ENCODE measurements at regions not wholly inside any gene's neighbourhood (a gene's known extent, or its start where the extent isn't known, plus 50 kb on each side); places are given as distances from the start of the nearest gene placed in this dataset.

GRCh38 chrX:22628275-22628674 lies 355.6 kb downstream of the CBLL2 start:
- WGBS, 3 donors = 38 to 67% (median 65%) methylated on average over 2 of the region's 2 CpGs
- Histone ChIP-seq H3K27ac (ENCODE audit: low read depth in 1 of 3, low read length in 2 of 3) (no peak overlapping the region), H3K4me1 (ENCODE audit: control insufficient read depth in 3 of 3, insufficient read depth in 2 of 3, low read depth in 1 of 3, low read length in 2 of 3) (no peaks in the 10 kb centered on the region), H3K36me3 (ENCODE audit: control insufficient read depth in 3 of 3, insufficient read depth in 2 of 3, low read depth in 1 of 3, low read length in 3 of 3) (no peaks in the 10 kb centered on the region), H3K9me3 (ENCODE audit: control insufficient read depth in 2 of 2, insufficient read depth in 1 of 2, low read depth in 1 of 2, low read length in 1 of 2) (no peaks in the 10 kb centered on the region), H3K27me3 (ENCODE audit: control insufficient read depth in 3 of 3, insufficient read depth in 3 of 3, low read length in 3 of 3) (no peaks in the 10 kb centered on the region), H3K4me3 (ENCODE audit: low read depth in 1 of 3, low read length in 3 of 3) (no peak overlapping the region)
- DNase-seq = no peak
- no peak for FAIRE-seq

- Histone ChIP-seq H3K4me1 (ENCODE audit: control insufficient read depth in 3 of 3, insufficient read depth in 2 of 3, low read depth in 1 of 3, low read length in 2 of 3) (no peaks in the 10 kb centered on the region), H3K36me3 (ENCODE audit: control insufficient read depth in 3 of 3, insufficient read depth in 2 of 3, low read depth in 1 of 3, low read length in 3 of 3) (no peaks in the 10 kb centered on the region), H3K27me3 (ENCODE audit: control insufficient read depth in 3 of 3, insufficient read depth in 3 of 3, low read length in 3 of 3) (no peaks in the 10 kb centered on the region), H3K27ac (ENCODE audit: low read depth in 1 of 3, low read length in 2 of 3) (no peak overlapping the region), H3K4me3 (ENCODE audit: low read depth in 1 of 3, low read length in 3 of 3) (no peak overlapping the region), H3K9me3 (ENCODE audit: control insufficient read depth in 2 of 2, insufficient read depth in 1 of 2, low read depth in 1 of 2, low read length in 1 of 2) (no peaks in the 10 kb centered on the region)
- 62 to 88% (median 73%) methylated on average over 2 of the region's 2 CpGs for WGBS, 3 donors
- DNase-seq (no peak), FAIRE-seq (no peak)
Observed at GRCh38 chrX:22629105-22629725, 356.5 kb downstream of the CBLL2 start.

GRCh38 chrX:22634083-22634482 lies 361.4 kb downstream of the CBLL2 start:
- H3K27ac ChIP-seq (ENCODE audit: low read depth in 1 of 3, low read length in 2 of 3) = no peak overlapping the region
- no peaks in the 10 kb centered on the region for H3K4me1 ChIP-seq (ENCODE audit: control insufficient read depth in 3 of 3, insufficient read depth in 2 of 3, low read depth in 1 of 3, low read length in 2 of 3)
- H3K27me3 ChIP-seq (ENCODE audit: control insufficient read depth in 3 of 3, insufficient read depth in 3 of 3, low read length in 3 of 3) = no peaks in the 10 kb centered on the region
- H3K4me3 ChIP-seq (ENCODE audit: low read depth in 1 of 3, low read length in 3 of 3) = no peak overlapping the region
- no peaks in the 10 kb centered on the region for H3K36me3 ChIP-seq (ENCODE audit: control insufficient read depth in 3 of 3, insufficient read depth in 2 of 3, low read depth in 1 of 3, low read length in 3 of 3)
- WGBS, 3 donors = 49 to 76% (median 53%) methylated on average over 4 of the region's 4 CpGs
- H3K9me3 ChIP-seq (ENCODE audit: control insufficient read depth in 2 of 2, insufficient read depth in 1 of 2, low read depth in 1 of 2, low read length in 1 of 2) = no peaks in the 10 kb centered on the region
- no peak for FAIRE-seq
- no peak for DNase-seq

GRCh38 chrX:22634751-22635150 lies 362.0 kb downstream of the CBLL2 start:
- H3K27ac ChIP-seq (ENCODE audit: low read depth in 1 of 3, low read length in 2 of 3) = no peak overlapping the region
- no peaks in the 10 kb centered on the region for H3K27me3 ChIP-seq (ENCODE audit: control insufficient read depth in 3 of 3, insufficient read depth in 3 of 3, low read length in 3 of 3)
- H3K4me3 ChIP-seq (ENCODE audit: low read depth in 1 of 3, low read length in 3 of 3) = no peak overlapping the region
- no peaks in the 10 kb centered on the region for H3K4me1 ChIP-seq (ENCODE audit: control insufficient read depth in 3 of 3, insufficient read depth in 2 of 3, low read depth in 1 of 3, low read length in 2 of 3)
- whole genome bisulfite sequencing, 3 donors = 63 to 83% (median 77%) methylated on average over 1 of the region's 1 CpG
- H3K9me3 ChIP-seq (ENCODE audit: control insufficient read depth in 2 of 2, insufficient read depth in 1 of 2, low read depth in 1 of 2, low read length in 1 of 2) = no peaks in the 10 kb centered on the region
- FAIRE-seq (no peak), DNase-seq (no peak)
- H3K36me3 ChIP-seq (ENCODE audit: control insufficient read depth in 3 of 3, insufficient read depth in 2 of 3, low read depth in 1 of 3, low read length in 3 of 3) = no peaks in the 10 kb centered on the region

- H3K27me3 ChIP-seq (ENCODE audit: control insufficient read depth in 3 of 3, insufficient read depth in 3 of 3, low read length in 3 of 3) = no peaks in the 10 kb centered on the region
- no peak for DNase-seq
- no peaks in the 10 kb centered on the region for H3K36me3 ChIP-seq (ENCODE audit: control insufficient read depth in 3 of 3, insufficient read depth in 2 of 3, low read depth in 1 of 3, low read length in 3 of 3)
- H3K4me3 ChIP-seq (ENCODE audit: low read depth in 1 of 3, low read length in 3 of 3) = no peak overlapping the region
- H3K9me3 ChIP-seq (ENCODE audit: control insufficient read depth in 2 of 2, insufficient read depth in 1 of 2, low read depth in 1 of 2, low read length in 1 of 2) = no peaks in the 10 kb centered on the region
- H3K4me1 ChIP-seq (ENCODE audit: control insufficient read depth in 3 of 3, insufficient read depth in 2 of 3, low read depth in 1 of 3, low read length in 2 of 3) = peaks cover 0 to 11% (median 0%) of the 10 kb centered on the region in 3 donors
- no peak for FAIRE-seq
- 58 to 72% (median 68%) methylated on average over 6 of the region's 6 CpGs for WGBS, 3 donors
- H3K27ac ChIP-seq (ENCODE audit: low read depth in 1 of 3, low read length in 2 of 3) = no peak overlapping the region
Observed at GRCh38 chrX:22648281-22648680, 351.5 kb upstream of the DDX53 start.

GRCh38 chrX:22650691-22651090 lies 349.1 kb upstream of the DDX53 start:
- no peak overlapping the region for H3K4me3 ChIP-seq (ENCODE audit: low read depth in 1 of 3, low read length in 3 of 3)

GRCh38 chrX:22652596-22652995 lies 347.2 kb upstream of the DDX53 start:
- H3K27me3 ChIP-seq (ENCODE audit: control insufficient read depth in 3 of 3, insufficient read depth in 3 of 3, low read length in 3 of 3) = no peaks in the 10 kb centered on the region
- 18 to 36% (median 18%) methylated on average over 6 of the region's 6 CpGs for WGBS, 3 donors
- DNase-seq (peak; percentile 83 to 86), FAIRE-seq (no peak)
- no peaks in the 10 kb centered on the region for H3K9me3 ChIP-seq (ENCODE audit: control insufficient read depth in 2 of 2, insufficient read depth in 1 of 2, low read depth in 1 of 2, low read length in 1 of 2)
- H3K27ac ChIP-seq (ENCODE audit: low read depth in 1 of 3, low read length in 2 of 3) = peak overlapping the region in 1 of 3 donors; percentile 84
- no peak overlapping the region for H3K4me3 ChIP-seq (ENCODE audit: low read depth in 1 of 3, low read length in 3 of 3)
- peaks cover 0 to 21% (median 0%) of the 10 kb centered on the region in 3 donors for H3K4me1 ChIP-seq (ENCODE audit: control insufficient read depth in 3 of 3, insufficient read depth in 2 of 3, low read depth in 1 of 3, low read length in 2 of 3)
- no peaks in the 10 kb centered on the region for H3K36me3 ChIP-seq (ENCODE audit: control insufficient read depth in 3 of 3, insufficient read depth in 2 of 3, low read depth in 1 of 3, low read length in 3 of 3)

More at GRCh38 chrX:22650691-22651090, 349.1 kb upstream of the DDX53 start:
- H3K27ac ChIP-seq (ENCODE audit: low read depth in 1 of 3, low read length in 2 of 3) = no peak overlapping the region
- FAIRE-seq (no peak), DNase-seq (no peak)
- 60 to 78% (median 65%) methylated on average over 5 of the region's 5 CpGs for WGBS, 3 donors
- no peaks in the 10 kb centered on the region for H3K36me3 ChIP-seq (ENCODE audit: control insufficient read depth in 3 of 3, insufficient read depth in 2 of 3, low read depth in 1 of 3, low read length in 3 of 3)
- peaks cover 0 to 21% (median 0%) of the 10 kb centered on the region in 3 donors for H3K4me1 ChIP-seq (ENCODE audit: control insufficient read depth in 3 of 3, insufficient read depth in 2 of 3, low read depth in 1 of 3, low read length in 2 of 3)
- H3K9me3 ChIP-seq (ENCODE audit: control insufficient read depth in 2 of 2, insufficient read depth in 1 of 2, low read depth in 1 of 2, low read length in 1 of 2) = no peaks in the 10 kb centered on the region
- H3K27me3 ChIP-seq (ENCODE audit: control insufficient read depth in 3 of 3, insufficient read depth in 3 of 3, low read length in 3 of 3) = no peaks in the 10 kb centered on the region

- Histone ChIP-seq H3K4me3 (ENCODE audit: low read depth in 1 of 3, low read length in 3 of 3) (no peak overlapping the region), H3K27ac (ENCODE audit: low read depth in 1 of 3, low read length in 2 of 3) (no peak overlapping the region), H3K9me3 (ENCODE audit: control insufficient read depth in 2 of 2, insufficient read depth in 1 of 2, low read depth in 1 of 2, low read length in 1 of 2) (no peaks in the 10 kb centered on the region), H3K4me1 (ENCODE audit: control insufficient read depth in 3 of 3, insufficient read depth in 2 of 3, low read depth in 1 of 3, low read length in 2 of 3) (no peaks in the 10 kb centered on the region), H3K27me3 (ENCODE audit: control insufficient read depth in 3 of 3, insufficient read depth in 3 of 3, low read length in 3 of 3) (no peaks in the 10 kb centered on the region), H3K36me3 (ENCODE audit: control insufficient read depth in 3 of 3, insufficient read depth in 2 of 3, low read depth in 1 of 3, low read length in 3 of 3) (no peaks in the 10 kb centered on the region)
- 64 to 82% (median 80%) methylated on average over 2 of the region's 2 CpGs for WGBS, 3 donors
- FAIRE-seq = no peak
- DNase-seq = no peak
Observed at GRCh38 chrX:22660756-22661155, 339.0 kb upstream of the DDX53 start.

- 59 to 79% (median 67%) methylated on average over 1 of the region's 1 CpG for WGBS, 3 donors
- Histone ChIP-seq H3K4me1 (ENCODE audit: control insufficient read depth in 3 of 3, insufficient read depth in 2 of 3, low read depth in 1 of 3, low read length in 2 of 3) (no peaks in the 10 kb centered on the region), H3K27me3 (ENCODE audit: control insufficient read depth in 3 of 3, insufficient read depth in 3 of 3, low read length in 3 of 3) (no peaks in the 10 kb centered on the region), H3K4me3 (ENCODE audit: low read depth in 1 of 3, low read length in 3 of 3) (no peak overlapping the region), H3K27ac (ENCODE audit: low read depth in 1 of 3, low read length in 2 of 3) (no peak overlapping the region), H3K36me3 (ENCODE audit: control insufficient read depth in 3 of 3, insufficient read depth in 2 of 3, low read depth in 1 of 3, low read length in 3 of 3) (no peaks in the 10 kb centered on the region), H3K9me3 (ENCODE audit: control insufficient read depth in 2 of 2, insufficient read depth in 1 of 2, low read depth in 1 of 2, low read length in 1 of 2) (no peaks in the 10 kb centered on the region)
- FAIRE-seq = no peak
- no peak for DNase-seq
Observed at GRCh38 chrX:22662776-22663175, 337.0 kb upstream of the DDX53 start.

Measured in small intestine (tissue), 7 donors.